GM13977 (cell line): ENCODE measurements at regions not wholly inside any gene's neighbourhood (a gene's known extent, or its start where the extent isn't known, plus 50 kb on each side); places are given as distances from the start of the nearest gene placed in this dataset.
"Not testable (repeated sequence)": the region's sequence is repeated elsewhere in the genome, so short reads cannot be mapped to it uniquely, and the experiment has no call there.

Experiments used
- DNase-seq: peaks from one replicate; pipeline ENCODE4 v3.0.0; 2012; ENCODE audit warnings: low spot score
- CTCF ChIP-seq: IDR thresholded peaks from 2 replicates; pipeline ENCODE4 v1.5.1; 2012; ENCODE audit warnings: mild to moderate bottlenecking, control low read depth; ENCODE audit not compliant: insufficient read depth; ENCODE audit errors: extremely low read depth, missing control alignments
- in situ Hi-C: fragments of 300-500 bp; cut with MboI; formaldehyde crosslinking; loops from one replicate; pipeline ENCODE4 v1.12.0; 2022; ENCODE audit warnings: low sequenced_read_pairs, low pct_unique_long_range_greater_than_20kb, mixed read lengths, inconsistent platforms; ENCODE audit not compliant: unreplicated experiment

- in situ Hi-C loops, result no loop called here
- no peak for DNase-seq
- no peak for TF ChIP-seq CTCF
Measured at GRCh38 chr1:243963571-243963970, 87.5 kb upstream of the ZBTB18 start.

- in situ Hi-C loops, result no loop called here
- no peak for DNase-seq
- no peak for TF ChIP-seq CTCF
Measured at GRCh38 chr1:243962541-243962940, 88.5 kb upstream of the ZBTB18 start.

DNA sequence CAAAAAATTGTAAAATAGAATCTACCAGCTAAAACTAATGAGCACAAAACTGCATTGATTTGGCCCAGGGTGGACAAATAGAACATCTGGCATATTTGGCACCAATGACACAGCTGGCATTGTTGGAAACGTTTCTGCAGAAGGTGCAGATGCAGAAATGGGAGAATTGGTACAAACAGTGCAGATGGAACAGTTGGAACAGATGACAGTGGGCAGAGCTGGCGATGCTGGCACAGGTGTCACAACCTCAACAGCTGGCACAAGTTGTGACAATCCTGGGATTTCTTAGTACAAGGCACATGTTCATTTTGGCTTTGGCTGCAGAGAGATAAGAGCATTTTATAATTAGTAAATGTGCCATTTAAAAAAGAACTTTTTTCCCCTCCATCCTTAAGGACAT, 91.1 kb upstream of the ZBTB18 start:
- DNase-seq, result no peak
- in situ Hi-C loops, result no loop called here
- no peak for TF ChIP-seq CTCF

- in situ Hi-C loops, result no loop called here
- no peak for DNase-seq
- no peak for TF ChIP-seq CTCF
Measured at GRCh38 chr1:243957141-243957540, 93.9 kb upstream of the ZBTB18 start.

DNA sequence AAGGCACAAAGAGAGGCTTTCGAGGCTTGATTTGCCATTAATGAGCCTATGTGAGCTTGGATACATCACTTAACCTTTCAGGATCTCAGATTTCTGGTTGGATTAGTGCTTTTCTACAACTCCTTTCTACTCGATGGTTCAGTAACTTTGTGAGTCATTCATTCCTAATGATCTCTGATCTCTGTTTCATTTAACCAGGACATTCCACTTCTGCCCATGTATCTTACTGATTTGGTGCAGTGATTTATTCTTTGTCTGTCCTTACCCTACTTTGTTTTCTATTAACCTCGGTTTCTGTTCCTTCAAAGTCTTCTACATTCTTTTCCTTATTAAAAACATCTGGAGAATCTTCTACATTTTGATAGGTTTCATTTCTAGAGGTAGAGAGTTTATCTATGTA, 94.6 kb upstream of the ZBTB18 start:
- no peak for TF ChIP-seq CTCF
- no peak for DNase-seq
- in situ Hi-C loops, result no loop called here

DNA sequence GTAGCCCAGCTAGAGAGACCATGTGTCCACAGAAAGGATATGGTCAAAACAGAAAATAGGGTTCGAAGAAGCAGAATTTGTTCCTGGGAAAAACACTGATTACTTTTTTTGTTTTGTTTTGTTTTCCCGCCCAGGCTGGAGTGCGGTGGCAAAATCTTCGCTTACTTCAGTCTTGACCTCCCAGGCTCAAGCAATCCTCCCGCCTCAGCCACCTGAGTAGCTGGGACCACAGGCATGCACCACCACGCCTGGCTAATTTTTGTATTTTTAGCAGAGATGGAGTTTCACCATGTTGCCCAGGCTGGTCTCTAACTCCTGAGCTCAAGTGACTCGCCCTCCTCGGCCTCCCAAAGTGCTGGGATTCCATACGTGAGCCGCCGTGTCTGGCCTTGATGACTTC, 99.9 kb upstream of the ZBTB18 start:
- in situ Hi-C loops, DNase-seq: not testable (repeated sequence)

DNA sequence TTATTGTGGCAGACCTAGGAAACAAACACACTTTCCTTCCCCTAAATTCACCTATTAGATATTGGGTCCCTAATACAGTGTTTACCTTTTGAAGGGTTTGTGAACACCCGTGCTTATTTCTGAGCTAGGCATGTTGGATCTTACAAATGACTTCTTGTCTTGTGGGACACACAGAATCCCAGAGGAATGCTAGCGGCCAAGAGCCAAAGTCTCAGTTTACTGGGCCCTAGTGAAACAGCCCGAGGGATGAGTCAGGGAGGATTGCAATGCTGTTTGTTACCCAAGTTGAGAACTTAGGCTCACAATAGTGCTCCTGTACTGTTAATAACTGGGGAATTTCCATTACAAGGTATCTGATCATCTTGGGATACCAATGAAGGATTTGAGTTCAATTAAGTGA, 100.1 kb upstream of the AKT3 start:
- in situ Hi-C loops, result no loop called here
- TF ChIP-seq CTCF, result no peak
- DNase-seq, result no peak
